ENCODE measurements at regions not wholly inside any gene's neighbourhood (a gene's known extent, or its start where the extent isn't known, plus 50 kb on each side); places are given as distances from the start of the nearest gene placed in this dataset.

DNA sequence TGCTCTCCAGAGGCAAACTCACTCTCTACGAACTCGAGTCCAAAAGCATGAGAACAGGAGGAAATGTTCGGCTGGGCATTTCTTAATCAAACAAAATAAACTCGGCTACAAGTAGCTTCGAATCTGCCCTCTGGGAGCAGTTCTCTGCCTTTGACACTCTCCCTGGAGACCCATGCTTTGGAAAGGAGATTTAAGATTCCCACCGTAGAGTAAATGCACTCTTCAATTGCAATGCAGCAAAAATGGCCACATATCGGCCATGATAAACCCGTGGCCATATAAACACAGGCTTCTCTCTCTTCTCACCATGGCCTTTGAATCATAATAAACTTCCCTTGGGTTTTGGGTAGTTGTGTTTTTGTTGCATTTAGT lies 215.4 kb downstream of the TOMM20 start:
- TF ChIP-seq, protein P1, sequence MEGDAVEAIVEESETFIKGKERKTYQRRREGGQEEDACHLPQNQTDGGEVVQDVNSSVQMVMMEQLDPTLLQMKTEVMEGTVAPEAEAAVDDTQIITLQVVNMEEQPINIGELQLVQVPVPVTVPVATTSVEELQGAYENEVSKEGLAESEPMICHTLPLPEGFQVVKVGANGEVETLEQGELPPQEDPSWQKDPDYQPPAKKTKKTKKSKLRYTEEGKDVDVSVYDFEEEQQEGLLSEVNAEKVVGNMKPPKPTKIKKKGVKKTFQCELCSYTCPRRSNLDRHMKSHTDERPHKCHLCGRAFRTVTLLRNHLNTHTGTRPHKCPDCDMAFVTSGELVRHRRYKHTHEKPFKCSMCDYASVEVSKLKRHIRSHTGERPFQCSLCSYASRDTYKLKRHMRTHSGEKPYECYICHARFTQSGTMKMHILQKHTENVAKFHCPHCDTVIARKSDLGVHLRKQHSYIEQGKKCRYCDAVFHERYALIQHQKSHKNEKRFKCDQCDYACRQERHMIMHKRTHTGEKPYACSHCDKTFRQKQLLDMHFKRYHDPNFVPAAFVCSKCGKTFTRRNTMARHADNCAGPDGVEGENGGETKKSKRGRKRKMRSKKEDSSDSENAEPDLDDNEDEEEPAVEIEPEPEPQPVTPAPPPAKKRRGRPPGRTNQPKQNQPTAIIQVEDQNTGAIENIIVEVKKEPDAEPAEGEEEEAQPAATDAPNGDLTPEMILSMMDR (tag by site-specific recombination; IDR thresholded peaks at IDR 0.05) = no peak
- TF ChIP-seq ZNF623 (tag by site-specific recombination; IDR thresholded peaks at IDR 0.05) (no peak), SP3 (tag by site-specific recombination; IDR thresholded peaks at IDR 0.05) (no peak), GFI1B (tag by site-specific recombination; IDR thresholded peaks at IDR 0.05) (no peak), ZBTB7A (tag by site-specific recombination; IDR thresholded peaks at IDR 0.05; ENCODE audit: low read depth) (no peak), ZNF146 (tag by site-specific recombination; IDR thresholded peaks at IDR 0.05) (no peak), ZNF10 (tag by site-specific recombination; IDR thresholded peaks at IDR 0.05) (no peak), ZNF629 (tag by site-specific recombination; IDR thresholded peaks at IDR 0.05) (no peak), TCF7L2 (IDR thresholded peaks at IDR 0.05; ENCODE audit: borderline replicate concordance, low read depth, low read length) (no peak), ZNF239 (tag by site-specific recombination; IDR thresholded peaks at IDR 0.05) (no peak), ZNF548 (tag by site-specific recombination; IDR thresholded peaks at IDR 0.05) (no peak)
- TF ChIP-seq, protein P2, sequence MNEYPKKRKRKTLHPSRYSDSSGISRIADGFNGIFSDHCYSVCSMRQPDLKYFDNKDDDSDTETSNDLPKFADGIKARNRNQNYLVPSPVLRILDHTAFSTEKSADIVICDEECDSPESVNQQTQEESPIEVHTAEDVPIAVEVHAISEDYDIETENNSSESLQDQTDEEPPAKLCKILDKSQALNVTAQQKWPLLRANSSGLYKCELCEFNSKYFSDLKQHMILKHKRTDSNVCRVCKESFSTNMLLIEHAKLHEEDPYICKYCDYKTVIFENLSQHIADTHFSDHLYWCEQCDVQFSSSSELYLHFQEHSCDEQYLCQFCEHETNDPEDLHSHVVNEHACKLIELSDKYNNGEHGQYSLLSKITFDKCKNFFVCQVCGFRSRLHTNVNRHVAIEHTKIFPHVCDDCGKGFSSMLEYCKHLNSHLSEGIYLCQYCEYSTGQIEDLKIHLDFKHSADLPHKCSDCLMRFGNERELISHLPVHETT (tag by site-specific recombination; IDR thresholded peaks at IDR 0.05) = no peak
- TF ChIP-seq, protein P3, sequence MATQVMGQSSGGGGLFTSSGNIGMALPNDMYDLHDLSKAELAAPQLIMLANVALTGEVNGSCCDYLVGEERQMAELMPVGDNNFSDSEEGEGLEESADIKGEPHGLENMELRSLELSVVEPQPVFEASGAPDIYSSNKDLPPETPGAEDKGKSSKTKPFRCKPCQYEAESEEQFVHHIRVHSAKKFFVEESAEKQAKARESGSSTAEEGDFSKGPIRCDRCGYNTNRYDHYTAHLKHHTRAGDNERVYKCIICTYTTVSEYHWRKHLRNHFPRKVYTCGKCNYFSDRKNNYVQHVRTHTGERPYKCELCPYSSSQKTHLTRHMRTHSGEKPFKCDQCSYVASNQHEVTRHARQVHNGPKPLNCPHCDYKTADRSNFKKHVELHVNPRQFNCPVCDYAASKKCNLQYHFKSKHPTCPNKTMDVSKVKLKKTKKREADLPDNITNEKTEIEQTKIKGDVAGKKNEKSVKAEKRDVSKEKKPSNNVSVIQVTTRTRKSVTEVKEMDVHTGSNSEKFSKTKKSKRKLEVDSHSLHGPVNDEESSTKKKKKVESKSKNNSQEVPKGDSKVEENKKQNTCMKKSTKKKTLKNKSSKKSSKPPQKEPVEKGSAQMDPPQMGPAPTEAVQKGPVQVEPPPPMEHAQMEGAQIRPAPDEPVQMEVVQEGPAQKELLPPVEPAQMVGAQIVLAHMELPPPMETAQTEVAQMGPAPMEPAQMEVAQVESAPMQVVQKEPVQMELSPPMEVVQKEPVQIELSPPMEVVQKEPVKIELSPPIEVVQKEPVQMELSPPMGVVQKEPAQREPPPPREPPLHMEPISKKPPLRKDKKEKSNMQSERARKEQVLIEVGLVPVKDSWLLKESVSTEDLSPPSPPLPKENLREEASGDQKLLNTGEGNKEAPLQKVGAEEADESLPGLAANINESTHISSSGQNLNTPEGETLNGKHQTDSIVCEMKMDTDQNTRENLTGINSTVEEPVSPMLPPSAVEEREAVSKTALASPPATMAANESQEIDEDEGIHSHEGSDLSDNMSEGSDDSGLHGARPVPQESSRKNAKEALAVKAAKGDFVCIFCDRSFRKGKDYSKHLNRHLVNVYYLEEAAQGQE (tag by site-specific recombination; IDR thresholded peaks at IDR 0.05) = no peak

Measured in HEK293 (cell line).